A673 (cell line): ENCODE measurements at regions not wholly inside any gene's neighbourhood (a gene's known extent, or its start where the extent isn't known, plus 50 kb on each side); places are given as distances from the start of the nearest gene placed in this dataset.

Experiments used
- EZH2 ChIP-seq: fragments of 200-600 bp; sonication (generic); IDR thresholded peaks from 2 replicates; pipeline ENCODE4 v1.6.1; 2017; ENCODE audit warnings: borderline replicate concordance, low read depth, mild to moderate bottlenecking, mixed read lengths, antibody characterized with exemption, low read length; ENCODE audit not compliant: poor library complexity, severe bottlenecking
- TF ChIP-seq, protein P1 (sequence below): fragments of 300-800, 200-600 bp; sonication (generic); conservative IDR thresholded peaks from 2 replicates; pipeline ENCODE4 v1.5.1; 2017; ENCODE audit warnings: low read depth, mild to moderate bottlenecking, antibody characterized with exemption, low read length, moderate library complexity, mixed read lengths

DNA sequence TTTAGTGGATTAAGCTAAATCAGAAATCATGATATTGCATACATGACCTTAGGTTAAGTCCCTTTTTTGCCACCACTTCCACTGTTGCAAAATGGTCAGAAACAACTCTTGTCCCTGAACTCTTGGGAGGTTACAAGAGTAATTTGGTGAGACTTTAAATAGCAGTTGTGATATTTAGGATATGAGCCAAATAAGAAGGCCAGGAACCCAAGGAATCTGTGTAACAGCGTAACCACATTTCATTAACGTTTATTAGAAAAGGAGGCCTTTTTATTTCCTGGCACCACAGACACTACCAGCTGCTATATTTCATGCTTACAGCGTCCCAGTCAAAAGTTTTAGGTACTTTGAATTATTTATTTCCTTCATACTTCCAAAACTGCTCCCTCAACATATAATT, 268.0 kb downstream of the GPD2 start:
- TF ChIP-seq, protein P1, sequence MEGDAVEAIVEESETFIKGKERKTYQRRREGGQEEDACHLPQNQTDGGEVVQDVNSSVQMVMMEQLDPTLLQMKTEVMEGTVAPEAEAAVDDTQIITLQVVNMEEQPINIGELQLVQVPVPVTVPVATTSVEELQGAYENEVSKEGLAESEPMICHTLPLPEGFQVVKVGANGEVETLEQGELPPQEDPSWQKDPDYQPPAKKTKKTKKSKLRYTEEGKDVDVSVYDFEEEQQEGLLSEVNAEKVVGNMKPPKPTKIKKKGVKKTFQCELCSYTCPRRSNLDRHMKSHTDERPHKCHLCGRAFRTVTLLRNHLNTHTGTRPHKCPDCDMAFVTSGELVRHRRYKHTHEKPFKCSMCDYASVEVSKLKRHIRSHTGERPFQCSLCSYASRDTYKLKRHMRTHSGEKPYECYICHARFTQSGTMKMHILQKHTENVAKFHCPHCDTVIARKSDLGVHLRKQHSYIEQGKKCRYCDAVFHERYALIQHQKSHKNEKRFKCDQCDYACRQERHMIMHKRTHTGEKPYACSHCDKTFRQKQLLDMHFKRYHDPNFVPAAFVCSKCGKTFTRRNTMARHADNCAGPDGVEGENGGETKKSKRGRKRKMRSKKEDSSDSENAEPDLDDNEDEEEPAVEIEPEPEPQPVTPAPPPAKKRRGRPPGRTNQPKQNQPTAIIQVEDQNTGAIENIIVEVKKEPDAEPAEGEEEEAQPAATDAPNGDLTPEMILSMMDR: no peak
- no peak for TF ChIP-seq EZH2
